Mesodermal cell (in vitro differentiated cells): ENCODE measurements at regions not wholly inside any gene's neighbourhood (a gene's known extent, or its start where the extent isn't known, plus 50 kb on each side); places are given as distances from the start of the nearest gene placed in this dataset.

Experiments used
- H3K27ac ChIP-seq: 2 replicates; pipeline ENCODE4 v1.7.0; 2013; ENCODE audit warnings: mild to moderate bottlenecking, low read depth, low read length, moderate library complexity; ENCODE audit not compliant: severe bottlenecking
- H3K36me3 ChIP-seq: 2 replicates; pipeline ENCODE4 v1.7.1; 2013; ENCODE audit warnings: mild to moderate bottlenecking, low read length, moderate library complexity; ENCODE audit not compliant: control insufficient read depth, insufficient read depth
- H3K4me1 ChIP-seq: one replicate; pipeline ENCODE4 v1.7.1; 2013; ENCODE audit warnings: mild to moderate bottlenecking, low read length; ENCODE audit not compliant: insufficient read depth, control insufficient read depth, poor library complexity, severe bottlenecking
- H3K4me3 ChIP-seq: 2 replicates; pipeline ENCODE4 v1.7.0; 2013; ENCODE audit warnings: low read length, control low read depth, mild to moderate bottlenecking; ENCODE audit not compliant: insufficient read depth, poor library complexity, severe bottlenecking; ENCODE audit errors: extremely low read depth
- H3K9me3 ChIP-seq: 2 replicates; pipeline ENCODE4 v1.7.1; 2013; ENCODE audit warnings: mild to moderate bottlenecking, low read length, moderate library complexity; ENCODE audit not compliant: control insufficient read depth
- WGBS, 2 experiments: methylation state at CpG; one replicate each; pipeline ENCODE4 v1.1.5; 2013; ENCODE audit warnings: missing lambda C conversion rate in 2 of 2; ENCODE audit not compliant: insufficient coverage in 2 of 2; 5-methylcytosine and 5-hydroxymethylcytosine counted together

DNA sequence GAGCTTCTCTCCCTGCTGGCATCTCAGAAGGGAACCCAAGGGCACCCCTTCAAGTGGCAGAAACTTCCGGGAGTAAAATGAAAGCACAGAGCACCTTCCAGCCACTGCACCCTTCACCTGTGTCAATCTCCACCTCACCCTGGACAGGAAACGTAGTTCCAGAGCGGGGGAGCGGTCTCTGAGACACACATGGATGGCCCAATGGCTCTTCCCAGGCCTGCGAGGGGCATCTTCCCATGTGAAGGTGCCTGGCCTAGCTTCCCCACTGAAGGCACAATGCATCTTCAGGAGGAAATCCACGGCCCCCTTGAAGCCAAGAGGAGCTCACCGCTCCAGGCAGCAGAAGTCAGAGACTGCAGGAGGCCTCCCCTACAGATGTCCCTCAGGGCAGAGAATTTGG, 234.2 kb downstream of the BRD1 start:
- H3K27ac ChIP-seq, result no peak overlapping the region
- H3K4me3 ChIP-seq, result no peak overlapping the region
- WGBS, 2 experiments, result 90 to 92% methylated on average over 6 of the region's 7 CpGs
- no peaks in the 10 kb centered on the region for H3K4me1 ChIP-seq
- no peaks in the 10 kb centered on the region for H3K9me3 ChIP-seq
- H3K36me3 ChIP-seq, result no peaks in the 10 kb centered on the region

DNA sequence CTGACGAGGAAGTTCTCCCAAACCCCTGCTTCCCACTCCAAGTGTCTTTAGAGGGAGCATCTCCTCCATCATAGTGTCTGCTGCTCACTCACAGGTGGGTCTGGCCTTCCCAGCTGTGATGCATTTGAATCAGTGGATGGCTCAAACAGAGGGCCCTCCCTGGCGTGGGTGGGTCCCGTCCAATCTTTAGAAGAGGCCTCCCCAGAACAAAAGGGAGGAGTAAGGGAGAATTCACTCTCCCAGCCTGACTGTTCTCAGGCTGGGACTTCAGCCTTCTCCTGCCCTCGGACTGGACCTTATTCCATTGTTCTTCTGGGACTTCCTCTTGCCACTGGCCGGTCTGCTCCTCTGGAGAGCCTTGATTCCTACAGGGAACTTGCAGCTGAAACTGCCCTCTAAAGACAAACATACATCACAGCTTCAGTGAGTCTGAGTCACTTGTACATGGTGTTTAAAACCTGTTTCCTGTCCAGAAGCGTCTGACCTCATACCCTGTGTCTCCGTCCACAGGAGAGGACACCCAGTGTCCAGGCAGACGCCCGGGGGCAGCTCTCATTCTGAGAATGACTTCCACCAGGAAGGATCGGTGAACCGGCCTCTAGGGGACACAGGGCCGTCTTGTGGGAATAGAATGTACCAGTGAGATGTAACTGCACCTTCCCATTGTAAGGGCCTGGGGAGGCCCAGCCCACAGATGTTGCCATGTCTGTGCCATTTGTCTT, 234.7 kb downstream of the BRD1 start:
- Histone ChIP-seq H3K27ac (no peak overlapping the region), H3K36me3 (no peaks in the 10 kb centered on the region), H3K4me3 (no peak overlapping the region), H3K4me1 (no peaks in the 10 kb centered on the region), H3K9me3 (no peaks in the 10 kb centered on the region)
- 92 to 94% methylated on average over 9 to 10 of the region's 12 CpGs for WGBS, 2 experiments

DNA sequence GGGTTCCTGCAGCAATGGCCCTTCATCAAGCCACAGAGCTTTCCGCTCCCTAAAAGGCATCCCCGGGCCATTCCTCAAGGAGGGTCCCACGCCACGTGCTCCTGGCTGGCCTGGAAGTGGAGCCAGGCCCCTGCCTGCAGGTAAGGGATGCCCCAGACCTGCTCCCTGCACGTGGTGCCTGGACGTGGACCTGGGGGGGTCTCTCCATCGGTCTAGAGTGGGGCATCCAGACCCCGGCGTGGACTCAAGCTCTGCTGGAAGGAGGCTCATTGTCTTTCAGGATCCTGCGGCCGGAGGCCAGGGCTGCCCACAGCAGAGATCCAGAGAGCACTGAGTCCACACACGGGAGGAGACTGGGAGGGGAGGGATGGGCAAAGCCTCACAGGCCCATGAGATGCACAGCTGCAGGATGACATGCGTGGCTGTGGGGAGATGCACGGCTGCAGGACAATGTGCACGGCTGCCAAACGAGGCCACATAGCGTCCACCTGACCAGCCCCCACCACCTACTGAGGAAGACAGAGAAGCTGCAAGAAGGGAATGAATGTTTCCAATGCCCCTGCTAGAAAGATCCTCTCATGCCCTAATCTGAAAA, 236.7 kb downstream of the BRD1 start:
- 92% methylated on average over 15 of the region's 17 CpGs for WGBS, 2 experiments
- H3K4me3 ChIP-seq, result no peak overlapping the region
- H3K36me3 ChIP-seq, result no peaks in the 10 kb centered on the region
- no peak overlapping the region for H3K27ac ChIP-seq
- no peaks in the 10 kb centered on the region for H3K4me1 ChIP-seq
- H3K9me3 ChIP-seq, result no peaks in the 10 kb centered on the region

DNA sequence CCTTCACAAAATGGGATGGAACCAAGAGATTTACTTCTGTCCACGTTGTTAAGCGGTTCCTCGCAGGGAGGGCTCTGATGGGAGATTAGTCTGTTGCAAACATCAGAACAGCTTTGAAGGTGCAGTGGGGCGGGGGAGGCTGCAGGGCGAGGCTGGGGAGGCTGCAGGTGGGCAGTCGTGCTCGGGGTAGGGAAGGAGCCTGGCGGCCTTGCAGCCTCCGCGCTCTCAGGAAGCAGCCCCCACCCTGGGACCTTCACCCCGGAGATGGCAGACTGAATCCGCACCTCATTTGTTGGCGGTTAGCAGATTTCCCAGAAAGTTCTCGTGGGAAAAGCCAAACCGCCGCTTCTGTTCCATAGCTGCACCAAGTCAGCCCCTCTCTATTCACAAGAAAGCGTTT, 237.3 kb downstream of the BRD1 start:
- H3K4me3 ChIP-seq, result no peak overlapping the region
- H3K36me3 ChIP-seq, result no peaks in the 10 kb centered on the region
- H3K9me3 ChIP-seq, result no peaks in the 10 kb centered on the region
- H3K27ac ChIP-seq, result no peak overlapping the region
- WGBS, 2 experiments, result 92 to 96% methylated on average over 16 to 17 of the region's 17 CpGs
- no peaks in the 10 kb centered on the region for H3K4me1 ChIP-seq

DNA sequence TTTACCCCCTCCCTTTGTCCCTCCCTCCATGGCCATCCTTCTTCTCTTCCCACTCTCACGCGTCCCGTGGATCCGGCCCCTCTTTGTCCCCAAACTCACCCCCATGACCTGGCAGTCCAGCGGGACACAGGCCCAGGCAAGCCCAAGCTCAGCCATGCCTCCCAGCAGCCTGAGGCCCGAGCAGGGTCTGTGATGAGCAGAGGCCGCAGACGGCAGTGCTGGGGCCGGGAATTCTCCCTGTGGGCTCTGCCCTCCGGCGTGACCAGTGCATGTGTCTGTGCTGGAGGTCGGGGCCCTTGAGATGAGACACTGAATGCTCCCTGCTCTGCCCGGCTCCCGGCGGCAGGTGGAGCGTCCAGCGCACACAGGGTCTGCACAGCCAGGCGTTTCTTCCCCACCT, 237.9 kb downstream of the BRD1 start:
- no peak overlapping the region for H3K27ac ChIP-seq
- H3K4me1 ChIP-seq, result no peaks in the 10 kb centered on the region
- no peaks in the 10 kb centered on the region for H3K9me3 ChIP-seq
- no peak overlapping the region for H3K4me3 ChIP-seq
- no peaks in the 10 kb centered on the region for H3K36me3 ChIP-seq
- WGBS, 2 experiments, result 89 to 92% methylated on average over 13 to 18 of the region's 18 CpGs

DNA sequence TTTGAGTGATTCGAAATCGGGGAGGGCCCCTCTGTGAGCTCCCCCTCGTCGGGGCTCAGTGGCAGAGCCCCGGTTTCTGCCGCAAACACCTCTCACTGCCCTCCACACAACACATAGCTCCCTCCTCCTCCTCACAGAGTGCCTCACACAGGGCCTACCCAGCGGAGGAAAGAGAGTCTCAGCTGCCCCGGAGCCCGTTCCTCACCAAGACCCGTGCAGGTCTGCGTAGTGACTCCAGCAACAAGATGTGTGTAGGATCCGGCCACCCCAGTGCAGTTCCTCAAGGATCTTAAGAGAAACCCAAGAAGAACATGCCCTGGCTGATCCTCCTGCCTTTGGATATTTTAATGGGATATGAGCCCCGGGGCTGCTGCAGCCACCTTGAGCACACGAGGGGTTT, 238.4 kb downstream of the BRD1 start:
- Histone ChIP-seq H3K4me3 (no peak overlapping the region), H3K36me3 (no peaks in the 10 kb centered on the region), H3K9me3 (no peaks in the 10 kb centered on the region), H3K27ac (no peak overlapping the region), H3K4me1 (no peaks in the 10 kb centered on the region)
- WGBS, 2 experiments, result 91 to 94% methylated on average over 8 to 14 of the region's 14 CpGs

DNA sequence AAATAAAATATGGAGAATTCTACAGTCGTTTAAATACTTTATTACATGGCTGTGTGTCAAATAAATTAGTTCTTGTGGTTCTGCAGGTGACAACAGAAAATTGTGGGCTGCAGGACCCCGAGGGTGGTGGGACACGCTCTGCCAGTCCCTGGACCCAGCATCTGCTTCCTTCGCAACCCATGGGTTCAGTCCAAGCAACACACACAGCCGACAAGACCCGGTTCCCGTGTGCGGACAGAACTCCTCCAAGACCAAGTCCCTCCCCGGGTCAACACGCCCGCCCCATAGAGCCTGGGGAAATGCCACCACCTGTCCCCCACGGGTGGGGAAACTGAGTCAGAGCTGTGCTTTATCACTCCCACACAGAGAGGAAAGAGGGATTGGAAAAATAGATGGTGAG, 238.9 kb downstream of the BRD1 start:
- Histone ChIP-seq H3K36me3 (no peaks in the 10 kb centered on the region), H3K27ac (no peak overlapping the region), H3K4me3 (no peak overlapping the region), H3K9me3 (no peaks in the 10 kb centered on the region), H3K4me1 (no peaks in the 10 kb centered on the region)
- WGBS, 2 experiments, result 80 to 92% methylated on average over 5 to 7 of the region's 12 CpGs

DNA sequence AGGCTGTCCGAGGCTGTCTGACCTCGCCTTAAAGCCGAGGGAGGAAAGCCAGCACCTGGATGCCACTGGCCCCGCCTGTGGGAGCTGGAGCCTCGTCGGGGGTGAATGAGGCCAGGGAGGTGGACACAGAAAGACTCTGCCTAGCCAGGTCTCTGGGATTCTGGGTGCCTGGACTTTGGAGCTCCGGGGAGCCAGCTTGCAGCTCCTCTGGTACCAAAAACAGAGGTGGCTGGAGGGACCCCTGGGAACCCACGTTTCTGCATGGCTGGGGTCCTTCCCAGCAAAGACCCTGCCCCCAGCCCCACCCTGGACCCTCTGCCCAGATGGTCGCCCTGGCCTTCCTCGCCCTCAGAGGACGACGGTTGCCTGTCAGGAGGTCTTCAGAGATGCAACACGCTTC, 239.7 kb downstream of the BRD1 start:
- Histone ChIP-seq H3K4me3 (no peak overlapping the region), H3K36me3 (no peaks in the 10 kb centered on the region), H3K4me1 (no peaks in the 10 kb centered on the region), H3K27ac (no peak overlapping the region), H3K9me3 (no peaks in the 10 kb centered on the region)
- 90% methylated on average over 11 of the region's 13 CpGs for WGBS, 2 experiments

DNA sequence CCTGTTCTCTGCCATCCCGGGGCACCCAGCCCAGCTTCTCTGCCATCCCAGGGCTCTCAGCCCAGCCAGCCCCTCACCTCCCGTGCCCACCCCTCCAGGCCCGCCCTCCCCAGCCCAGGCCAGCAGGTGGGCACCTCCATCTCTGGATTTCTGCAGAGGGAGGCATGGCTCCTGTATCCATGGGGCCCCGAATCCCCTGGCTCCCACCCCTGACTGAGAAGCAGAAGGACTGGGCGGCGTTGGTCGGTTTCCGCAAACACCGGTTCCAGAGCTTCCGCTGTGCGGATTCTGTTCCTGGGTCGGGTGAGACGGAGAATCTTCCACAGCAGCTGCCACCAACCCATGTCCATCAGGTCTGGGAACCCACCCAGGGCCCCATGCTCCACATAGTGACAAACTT, 240.3 kb downstream of the BRD1 start:
- H3K4me1 ChIP-seq, result no peaks in the 10 kb centered on the region
- no peaks in the 10 kb centered on the region for H3K9me3 ChIP-seq
- H3K27ac ChIP-seq, result no peak overlapping the region
- no peaks in the 10 kb centered on the region for H3K36me3 ChIP-seq
- WGBS, 2 experiments, result 89 to 93% methylated on average over 6 to 13 of the region's 13 CpGs
- no peak overlapping the region for H3K4me3 ChIP-seq

DNA sequence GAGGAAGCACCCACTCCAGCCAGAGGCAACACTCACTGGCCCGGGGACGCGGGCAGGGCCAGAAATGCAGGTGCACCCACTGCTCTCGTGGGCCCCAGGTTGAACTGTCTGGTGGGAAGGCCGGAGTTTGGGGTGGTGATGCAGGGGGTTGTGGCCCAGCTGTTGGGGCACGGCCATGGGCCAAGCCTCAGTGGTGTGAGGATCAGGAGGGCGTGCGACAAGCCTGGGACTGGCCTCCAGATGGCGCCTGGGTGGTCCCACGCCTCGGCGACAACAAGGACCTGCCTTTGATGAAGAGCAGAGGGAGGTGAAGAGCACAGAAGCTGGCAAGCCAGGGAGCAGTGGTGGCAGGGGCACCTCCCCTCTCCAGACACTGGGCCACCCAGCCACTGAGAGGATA, 240.8 kb downstream of the BRD1 start:
- 79 to 84% methylated on average over 10 to 11 of the region's 12 CpGs for WGBS, 2 experiments
- Histone ChIP-seq H3K36me3 (no peaks in the 10 kb centered on the region), H3K27ac (no peak overlapping the region), H3K4me1 (no peaks in the 10 kb centered on the region), H3K4me3 (no peak overlapping the region), H3K9me3 (no peaks in the 10 kb centered on the region)

DNA sequence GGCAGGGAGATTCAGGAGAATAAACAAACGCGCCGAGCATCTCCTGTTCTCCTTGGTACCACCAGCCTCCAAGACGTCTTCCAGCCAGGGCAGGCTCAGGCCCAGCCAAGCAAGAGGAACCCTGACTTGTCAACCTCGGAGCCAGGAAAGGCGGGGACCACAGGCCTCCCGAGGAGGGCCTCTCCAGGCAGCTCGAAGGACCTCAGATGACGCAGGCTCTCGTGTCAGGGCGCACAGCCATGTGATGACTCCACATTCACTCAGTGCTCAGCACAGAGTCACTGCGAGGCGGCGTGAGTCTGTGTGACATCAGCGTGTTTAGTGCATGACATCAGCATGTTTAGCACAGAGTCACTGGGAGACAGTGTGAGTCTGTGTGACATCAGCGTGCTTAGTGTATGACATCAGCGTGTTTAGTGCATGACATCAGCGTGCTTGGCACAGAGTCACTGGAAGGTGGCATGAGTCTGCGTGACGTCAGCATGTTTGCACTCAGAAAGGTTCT, 241.4 kb downstream of the BRD1 start:
- Histone ChIP-seq H3K36me3 (no peaks in the 10 kb centered on the region), H3K4me1 (no peaks in the 10 kb centered on the region), H3K4me3 (no peak overlapping the region), H3K27ac (no peak overlapping the region), H3K9me3 (no peaks in the 10 kb centered on the region)
- 93 to 94% methylated on average over 18 to 20 of the region's 20 CpGs for WGBS, 2 experiments
